ENCODE measurements at regions not wholly inside any gene's neighbourhood (a gene's known extent, or its start where the extent isn't known, plus 50 kb on each side); places are given as distances from the start of the nearest gene placed in this dataset.
A peak's percentile ranks its signal among the peaks of the same experiment; 100 is the strongest.

DNA sequence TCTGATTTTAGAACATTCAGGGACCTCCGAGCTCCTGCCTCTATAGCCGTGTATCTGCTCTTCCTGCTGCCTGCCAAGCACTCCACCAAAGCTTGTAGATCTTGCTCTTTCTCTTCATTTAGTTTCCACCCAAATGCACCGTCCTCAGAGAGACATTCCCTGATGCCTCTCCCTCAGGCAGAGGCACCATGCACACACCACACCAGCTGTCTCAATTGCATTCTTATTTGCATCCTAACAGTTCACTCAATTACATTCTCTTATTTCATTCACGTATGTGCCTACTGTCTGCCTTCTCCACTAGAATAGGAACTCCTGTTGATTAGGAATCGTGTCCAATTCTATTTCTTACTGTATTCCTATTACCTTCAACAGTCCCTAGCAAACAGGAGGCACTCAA is 845.4 kb upstream of the TMEM132C start:
- TF ChIP-seq POLR2AphosphoS5 (IDR thresholded peaks at IDR 0.05): no peak
- no peak for TF ChIP-seq EP300 (IDR thresholded peaks at IDR 0.05)
- no peak for TF ChIP-seq CTCF (IDR thresholded peaks at IDR 0.05)
- no peak for TF ChIP-seq POLR2A (IDR thresholded peaks at IDR 0.05; ENCODE audit: low read depth)
- H3K4me1 ChIP-seq: no peaks in the 10 kb centered on the region
- no peaks in the 10 kb centered on the region for H3K36me3 ChIP-seq
- no peak overlapping the region for H3K4me3 ChIP-seq
- intact Hi-C loops (cut with DNase I): no loop called here
- peaks cover 0 to 3% (median 0%) of the 10 kb centered on the region in 4 donors for H3K27me3 ChIP-seq
- H3K27ac ChIP-seq (replicated peaks in 1 of 4): no peak overlapping the region
- peaks cover 0 to 11% (median 0%) of the 10 kb centered on the region in 4 donors for H3K9me3 ChIP-seq
- DNase-seq (ENCODE audit: extremely low spot score): peak; percentile 75
- 76% methylated on average over 5 of the region's 5 CpGs for WGBS

DNA sequence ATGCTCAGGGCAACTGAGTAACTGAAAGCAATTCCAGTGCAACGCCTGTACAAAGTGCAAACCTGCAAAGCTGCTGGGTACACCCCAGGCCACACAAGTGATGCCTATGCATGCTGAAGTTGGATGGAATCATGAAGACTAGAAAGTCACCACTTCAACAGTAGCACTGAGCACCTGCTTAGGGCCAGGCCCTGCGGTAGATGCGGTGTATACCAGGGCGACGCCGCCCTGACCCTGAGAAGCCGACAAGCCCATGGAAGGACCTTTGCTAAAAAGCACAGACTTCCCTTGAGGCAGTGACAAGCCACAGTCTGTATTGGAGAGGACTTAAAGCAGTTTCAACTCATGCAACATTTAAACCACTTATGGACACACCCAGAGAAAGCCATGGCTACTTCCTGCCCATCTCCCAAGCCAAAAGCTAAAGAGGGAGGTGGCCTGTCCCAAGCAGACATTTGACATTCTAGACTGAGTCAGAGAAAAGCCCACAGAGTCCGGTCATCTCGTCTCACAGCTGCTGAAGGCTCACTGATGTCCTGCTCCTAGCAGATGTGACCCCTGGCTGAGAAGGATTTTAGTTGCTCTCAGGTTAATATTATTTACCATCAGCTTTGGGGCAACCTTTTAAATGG is 843.9 kb upstream of the TMEM132C start:
- Histone ChIP-seq H3K36me3 (no peaks in the 10 kb centered on the region), H3K9me3 (peaks cover 0 to 5% (median 0%) of the 10 kb centered on the region in 4 donors), H3K4me1 (no peaks in the 10 kb centered on the region), H3K4me3 (no peak overlapping the region), H3K27ac (replicated peaks in 1 of 4) (no peak overlapping the region), H3K27me3 (peaks cover 0 to 4% (median 0%) of the 10 kb centered on the region in 4 donors)
- peak; percentile 79 for DNase-seq (ENCODE audit: extremely low spot score)
- TF ChIP-seq POLR2AphosphoS5 (IDR thresholded peaks at IDR 0.05): no peak
- TF ChIP-seq EP300 (IDR thresholded peaks at IDR 0.05): no peak
- TF ChIP-seq POLR2A (IDR thresholded peaks at IDR 0.05; ENCODE audit: low read depth): no peak
- TF ChIP-seq CTCF (IDR thresholded peaks at IDR 0.05): no peak
- intact Hi-C loops (cut with DNase I): no loop called here
- 84% methylated on average over 8 of the region's 9 CpGs for WGBS

GRCh38 chr12:127425474-127425873 is 841.5 kb upstream of the TMEM132C start:
- intact Hi-C loops (cut with DNase I): no loop called here
- DNase-seq (ENCODE audit: extremely low spot score): no peak
- H3K4me1 ChIP-seq: no peaks in the 10 kb centered on the region
- peaks cover 0 to 9% (median 0%) of the 10 kb centered on the region in 4 donors for H3K27me3 ChIP-seq
- H3K27ac ChIP-seq (replicated peaks in 1 of 4): no peak overlapping the region
- no peak overlapping the region for H3K4me3 ChIP-seq
- WGBS: 94% methylated on average over 4 of the region's 4 CpGs
- no peak for TF ChIP-seq CTCF (IDR thresholded peaks at IDR 0.05)
- TF ChIP-seq POLR2A (IDR thresholded peaks at IDR 0.05; ENCODE audit: low read depth): no peak
- no peak for TF ChIP-seq EP300 (IDR thresholded peaks at IDR 0.05)
- TF ChIP-seq POLR2AphosphoS5 (IDR thresholded peaks at IDR 0.05): no peak
- no peaks in the 10 kb centered on the region for H3K9me3 ChIP-seq
- no peaks in the 10 kb centered on the region for H3K36me3 ChIP-seq

DNA sequence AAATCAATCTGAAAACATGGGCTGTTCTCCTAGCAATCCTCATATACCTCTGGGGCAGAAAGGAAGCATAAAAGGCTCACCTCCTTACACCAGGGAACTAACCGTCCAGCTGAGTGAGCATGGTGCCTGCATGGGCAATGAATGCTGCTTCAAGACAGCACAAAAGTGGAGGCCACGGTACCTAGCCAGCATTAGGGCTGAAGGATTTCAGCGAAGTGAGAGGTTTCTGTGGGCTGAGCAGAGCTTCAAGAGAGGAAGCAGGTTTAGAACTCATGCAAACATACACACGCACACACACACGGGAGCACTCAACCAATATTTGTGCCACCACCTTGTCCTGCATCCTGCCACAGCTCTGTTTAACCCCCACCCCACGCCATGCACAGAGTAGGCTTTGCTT is 838.5 kb upstream of the TMEM132C start:
- Histone ChIP-seq H3K27ac (replicated peaks in 1 of 4) (no peak overlapping the region), H3K9me3 (no peaks in the 10 kb centered on the region), H3K36me3 (no peaks in the 10 kb centered on the region), H3K4me3 (no peak overlapping the region), H3K4me1 (no peaks in the 10 kb centered on the region), H3K27me3 (peaks cover 0 to 15% (median 0%) of the 10 kb centered on the region in 4 donors)
- no peak for DNase-seq (ENCODE audit: extremely low spot score)
- TF ChIP-seq POLR2A (IDR thresholded peaks at IDR 0.05; ENCODE audit: low read depth) (no peak), CTCF (IDR thresholded peaks at IDR 0.05) (no peak), POLR2AphosphoS5 (IDR thresholded peaks at IDR 0.05) (no peak), EP300 (IDR thresholded peaks at IDR 0.05) (no peak)
- intact Hi-C loops (cut with DNase I): no loop called here
- WGBS: 83% methylated on average over 6 of the region's 6 CpGs
